ENCODE measurements at regions not wholly inside any gene's neighbourhood (a gene's known extent, or its start where the extent isn't known, plus 50 kb on each side); places are given as distances from the start of the nearest gene placed in this dataset.

- Histone ChIP-seq H4K20me1 (ENCODE audit: control insufficient read depth, insufficient read depth, insufficient read length) (no peaks in the 10 kb centered on the region), H2BK5ac (ENCODE audit: insufficient read length, low read length) (no peak overlapping the region), H3K4me1 (ENCODE audit: insufficient read depth, low read length) (no peaks in the 10 kb centered on the region; the same call in 1 of the 2 replicates)
Measured at GRCh38 chr10:69738071-69738470, 63.6 kb upstream of the COL13A1 start.

More at GRCh38 chr10:69738071-69738470, 63.6 kb upstream of the COL13A1 start:
- H4K5ac ChIP-seq (ENCODE audit: insufficient read length, low read depth, low read length), result no peak overlapping the region
- H4K8ac ChIP-seq (replicated peaks; ENCODE audit: insufficient read length, low read depth, low read length), result no peak overlapping the region
- H3K4me2 ChIP-seq (ENCODE audit: insufficient read depth, insufficient read length, low read length), result no peak overlapping the region
- H3K9ac ChIP-seq (ENCODE audit: extremely low read depth, insufficient read length, low read length), result no peak overlapping the region
- no peak overlapping the region for H3K27ac ChIP-seq (ENCODE audit: insufficient read length, low read depth, low read length)
- DNase-seq, result no peak
- no peak overlapping the region for H3K14ac ChIP-seq (ENCODE audit: insufficient read depth, low read length)
- no peak overlapping the region for H3K18ac ChIP-seq (ENCODE audit: insufficient read length, low read depth, low read length)
- peaks cover 6% of the 10 kb centered on the region in 2 experiments; a peak in 3 of 5 replicates for H3K9me3 Mint-ChIP-seq
- H3T11ph ChIP-seq (ENCODE audit: low read length), result no peak overlapping the region
- no peaks in the 10 kb centered on the region for H3K79me1 ChIP-seq (ENCODE audit: insufficient read depth, low read depth, low read length, poor library complexity, severe bottlenecking)
- H3K23ac ChIP-seq (ENCODE audit: insufficient read length, low read depth, low read length), result no peak overlapping the region
- H3K79me2 ChIP-seq (ENCODE audit: insufficient read depth, low read length), result no peaks in the 10 kb centered on the region
- no peak overlapping the region for H3K56ac ChIP-seq (ENCODE audit: insufficient read length, low read depth, low read length)
- no peak overlapping the region for H2BK12ac ChIP-seq (ENCODE audit: insufficient read length, low read depth, low read length)
- no peak overlapping the region for H2BK20ac ChIP-seq (ENCODE audit: low read depth, low read length, poor library complexity, severe bottlenecking)
- H3K23me2 ChIP-seq (ENCODE audit: insufficient read length, low read depth, low read length, poor library complexity, severe bottlenecking), result no peaks in the 10 kb centered on the region
- 0 out of 7 replicates have a peak, but pooled peaks cover 0 to 3% (median 0%) of the 10 kb centered on the region in 3 experiments for H3K36me3 Mint-ChIP-seq (ENCODE audit: insufficient read depth in 1 of 3, low read depth in 3 of 3)
- H3K4ac ChIP-seq (ENCODE audit: low read depth, low read length), result no peak overlapping the region
- no peak overlapping the region for H2BK15ac ChIP-seq (ENCODE audit: low read depth, low read length)
- no peak for TF ChIP-seq CTCF (conservative IDR thresholded peaks at IDR 0.05)
- H3K4me1 Mint-ChIP-seq, result peaks cover 13 to 23% of the 10 kb centered on the region in 2 experiments
- H3K27me3 ChIP-seq (ENCODE audit: insufficient read depth, low read length), result no peaks in the 10 kb centered on the region
- H3K9me3 ChIP-seq (ENCODE audit: control insufficient read depth, low read depth, low read length), result no peaks in the 10 kb centered on the region
- no peak overlapping the region for H2AFZ ChIP-seq (ENCODE audit: low read length)
- no peak overlapping the region for H3K4me3 Mint-ChIP-seq
- no peak overlapping the region for H3K27ac Mint-ChIP-seq
- WGBS (ENCODE audit: extremely low coverage, insufficient read length, low lambda C conversion rate), result no CpG with 5 or more reads among the region's 5 CpGs
- H3K27me3 Mint-ChIP-seq (ENCODE audit: low read depth), result peaks cover 6% of the 10 kb centered on the region; the same call in 1 of the 2 replicates
- H2AK5ac ChIP-seq (ENCODE audit: insufficient read length, low read length), result no peak overlapping the region
- H4K91ac ChIP-seq (ENCODE audit: insufficient read length, low read depth, low read length), result no peak overlapping the region
- H2BK120ac ChIP-seq (ENCODE audit: low read depth, low read length, poor library complexity, severe bottlenecking), result no peak overlapping the region

Measured in H9 (cell line).